NCI-H2227 treated with DMSO at 0.1 percent for 48 hours (cell line): ENCODE measurements at regions not wholly inside any gene's neighbourhood (a gene's known extent, or its start where the extent isn't known, plus 50 kb on each side); places are given as distances from the start of the nearest gene placed in this dataset.
A peak's percentile ranks its signal among the peaks of the same experiment; 100 is the strongest.

ENCODE experiments used
- DNase-seq: peaks from one replicate; lab custom pipeline; 2025; lab: John Stamatoyannopoulos, UW

DNA sequence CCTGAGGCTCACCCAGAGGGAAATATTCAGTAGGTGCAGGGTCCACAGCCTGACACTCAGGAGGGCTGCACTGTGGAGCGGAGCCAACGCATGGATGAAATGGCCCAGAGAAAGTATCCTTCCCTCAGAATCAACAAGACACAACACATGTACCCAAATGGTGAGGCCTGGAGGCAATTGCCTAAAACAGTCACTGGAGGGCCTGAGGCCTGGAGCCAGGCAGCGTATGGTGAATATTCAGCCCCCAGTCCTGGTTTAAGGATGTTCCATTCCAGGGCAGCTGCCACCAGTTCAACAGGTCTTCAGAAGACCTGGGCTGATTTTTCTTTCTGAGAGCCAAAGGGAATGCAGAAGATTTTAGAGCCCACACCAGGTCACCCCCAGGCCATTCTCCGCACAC, 264.8 kb downstream of the INSC start:
- no peak for DNase-seq

- DNase-seq: no peak
Observed at GRCh38 chr11:15390857-15391256, 276.1 kb downstream of the INSC start.

DNA sequence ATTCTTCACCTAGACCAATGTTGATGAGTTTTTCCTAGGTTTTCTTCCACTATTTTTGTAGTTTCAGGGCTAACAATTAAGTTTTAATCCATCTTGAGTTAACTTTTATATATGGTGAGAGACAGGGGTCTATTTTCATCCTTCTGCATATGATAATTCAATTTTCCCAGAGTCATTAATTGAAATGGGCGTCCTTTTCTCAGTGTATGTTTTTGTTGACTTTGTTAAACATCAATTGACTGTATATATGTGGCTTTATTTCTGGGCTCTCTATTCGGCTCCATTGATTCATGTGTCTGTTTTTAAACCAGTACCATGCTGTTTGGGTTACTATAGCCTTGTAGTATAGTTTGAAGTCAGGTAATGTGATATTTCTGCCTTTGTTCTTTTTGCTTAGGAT, 282.1 kb downstream of the INSC start:
- DNase-seq: no peak

GRCh38 chr11:15406851-15407351, 292.2 kb downstream of the INSC start:
- no peak for DNase-seq

- no peak for DNase-seq
Observed at GRCh38 chr11:15412054-15412453, 297.3 kb downstream of the INSC start.

DNA sequence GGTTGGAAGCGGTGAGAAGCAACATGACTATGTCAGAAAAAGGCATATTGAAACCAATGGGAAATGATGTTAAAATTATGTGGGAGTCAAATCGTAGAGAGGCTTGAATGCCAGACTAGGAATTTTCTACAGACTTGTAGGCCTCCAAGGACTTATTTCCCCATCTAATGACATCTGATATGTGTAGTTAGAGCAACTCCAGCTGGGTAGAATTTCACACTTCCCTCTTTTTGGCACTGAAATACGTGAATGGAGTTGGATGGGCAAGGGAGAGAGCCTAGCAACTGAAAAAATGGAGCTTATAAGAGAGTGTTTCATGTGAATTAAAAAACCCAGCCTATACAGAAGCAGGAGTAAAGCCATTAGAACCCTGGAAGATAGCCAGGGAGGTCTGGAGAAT, 304.2 kb downstream of the INSC start:
- DNase-seq: no peak

GRCh38 chr11:15419696-15420095, 305.0 kb downstream of the INSC start:
- no peak for DNase-seq

GRCh38 chr11:15430381-15430780, 315.7 kb downstream of the INSC start:
- no peak for DNase-seq

DNA sequence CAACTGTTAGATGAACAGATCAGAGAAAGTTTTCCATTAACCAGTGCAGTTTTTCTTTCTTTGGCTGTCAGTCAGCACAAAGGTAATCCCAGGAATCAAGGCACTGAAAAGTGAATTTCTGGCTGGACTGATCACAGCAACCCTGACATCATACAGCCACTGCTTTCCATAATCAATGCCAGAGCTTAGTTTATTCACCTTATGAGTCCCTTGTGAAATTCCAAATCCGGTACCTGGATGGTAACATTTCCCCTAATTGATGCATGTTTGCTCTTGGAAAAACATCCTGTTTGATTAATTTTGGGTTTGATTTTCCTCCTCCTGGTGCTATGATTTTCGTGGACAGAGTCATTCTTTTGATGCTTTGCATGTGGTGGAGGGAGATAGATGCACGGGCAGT, 319.8 kb downstream of the INSC start:
- DNase-seq: no peak

GRCh38 chr11:15446315-15446714, 331.6 kb downstream of the INSC start:
- DNase-seq: no peak

DNA sequence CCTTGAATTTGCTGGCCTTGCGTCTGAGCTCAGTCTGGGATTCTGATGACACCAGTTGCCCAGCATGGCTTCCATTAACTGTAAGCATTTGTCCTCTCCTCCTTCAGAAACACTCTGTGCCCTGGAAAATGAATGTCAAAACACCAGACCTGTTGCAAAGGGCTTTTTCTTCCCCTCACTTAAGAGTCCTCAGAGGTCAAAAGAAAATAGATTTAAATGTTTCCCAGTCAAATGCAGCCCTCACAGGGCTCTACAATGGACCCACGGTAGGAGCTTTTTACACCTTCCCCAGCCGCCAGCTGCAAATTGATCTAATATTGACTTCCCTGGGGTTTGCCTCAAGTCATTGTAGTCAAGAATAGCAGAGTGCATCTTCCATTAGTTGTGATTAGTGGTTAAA, 332.2 kb downstream of the INSC start:
- peak; percentile 74 for DNase-seq

DNA sequence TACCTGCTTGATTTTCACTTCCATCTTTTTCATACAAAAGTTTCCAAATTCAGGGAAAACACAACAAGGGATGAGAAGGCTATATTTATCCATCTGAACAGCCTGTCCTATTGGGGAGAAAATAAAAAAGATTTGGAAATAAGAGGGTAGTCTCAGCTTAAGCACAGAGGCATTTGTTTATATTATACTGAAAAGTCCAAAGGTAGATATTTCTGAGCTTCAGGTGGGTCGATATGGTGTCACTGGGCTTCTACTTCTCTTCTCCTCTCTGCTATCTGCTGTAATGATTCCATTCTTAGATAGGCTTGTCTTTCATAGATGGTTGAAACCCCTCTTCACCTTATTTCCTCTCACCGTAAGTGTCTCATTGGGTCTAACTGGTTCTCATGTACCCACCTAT, 337.0 kb downstream of the INSC start:
- no peak for DNase-seq

- DNase-seq: peak; percentile 17
Observed at GRCh38 chr11:15453211-15453765, 338.6 kb downstream of the INSC start.

GRCh38 chr11:15468466-15468865, 353.7 kb downstream of the INSC start:
- DNase-seq: no peak

GRCh38 chr11:15471048-15471894, 356.5 kb downstream of the INSC start:
- DNase-seq: no peak

DNA sequence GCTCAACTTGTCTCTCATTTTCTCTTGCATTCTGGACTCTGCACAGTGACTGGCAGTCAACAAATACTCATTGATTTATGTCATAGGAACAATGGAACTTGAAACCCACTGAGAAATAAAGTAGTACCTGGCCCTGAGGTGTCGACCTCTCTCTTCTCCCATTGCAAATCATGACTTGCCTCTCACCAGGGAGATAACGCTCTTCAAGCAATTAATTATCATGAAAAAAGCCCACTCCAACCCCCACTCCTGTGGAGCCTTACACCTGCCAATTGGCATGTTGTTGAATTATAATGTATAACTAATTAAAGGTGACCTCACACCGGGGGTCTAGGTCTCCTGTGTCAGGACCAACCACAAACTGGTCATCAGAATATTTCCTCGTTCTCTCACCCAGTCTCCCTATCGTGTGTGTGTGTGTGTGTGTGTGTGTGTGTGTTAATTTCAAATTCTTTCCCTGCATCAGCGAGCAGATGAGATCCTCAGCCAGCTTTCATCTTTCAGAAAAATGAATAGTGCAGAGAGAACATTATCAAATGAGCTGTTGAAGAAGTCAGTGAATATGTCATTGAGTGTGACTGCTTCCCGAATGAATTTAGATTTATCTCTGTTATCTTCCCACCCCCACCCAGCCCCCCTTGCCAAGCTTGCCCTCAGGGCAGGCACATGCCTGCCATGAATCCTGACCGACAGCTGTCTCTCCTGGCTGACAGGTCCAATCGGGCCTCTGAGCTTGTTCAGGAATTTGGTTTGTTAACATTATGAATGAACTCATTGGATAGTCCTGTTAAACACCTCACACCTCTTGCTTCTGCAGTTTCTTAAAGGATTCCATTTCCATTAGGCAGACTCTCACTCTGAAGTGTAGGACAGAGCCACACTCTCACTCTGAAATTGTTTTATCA, 357.4 kb downstream of the INSC start:
- peak; percentile 80 for DNase-seq

GRCh38 chr11:15473954-15474837, 359.5 kb downstream of the INSC start:
- DNase-seq: no peak

- DNase-seq: no peak
Observed at GRCh38 chr11:15476371-15476917, 361.7 kb downstream of the INSC start.

- DNase-seq: no peak
Observed at GRCh38 chr11:15481871-15482270, 367.1 kb downstream of the INSC start.

GRCh38 chr11:15483205-15483604, 368.5 kb downstream of the INSC start:
- no peak for DNase-seq

- no peak for DNase-seq
Observed at GRCh38 chr11:15484398-15484797, 369.7 kb downstream of the INSC start.
